ENCODE measurements at regions not wholly inside any gene's neighbourhood (a gene's known extent, or its start where the extent isn't known, plus 50 kb on each side); places are given as distances from the start of the nearest gene placed in this dataset.

GRCh38 chr3:84074767-84075166, 884.0 kb upstream of the CADM2 start:
- no peak for DNase-seq

- no peak for DNase-seq
Measured at GRCh38 chr3:84077479-84077878, 881.3 kb upstream of the CADM2 start.

- DNase-seq, result no peak
Measured at GRCh38 chr3:84082726-84083125, 876.1 kb upstream of the CADM2 start.

- DNase-seq, result no peak
Measured at GRCh38 chr3:84092907-84093306, 865.9 kb upstream of the CADM2 start.

- no peak for DNase-seq
Measured at GRCh38 chr3:84096188-84096587, 862.6 kb upstream of the CADM2 start.

- DNase-seq, result no peak
Measured at GRCh38 chr3:84100861-84101260, 857.9 kb upstream of the CADM2 start.

- no peak for DNase-seq
Measured at GRCh38 chr3:84108442-84108971, 850.3 kb upstream of the CADM2 start.

GRCh38 chr3:84109911-84110310, 848.9 kb upstream of the CADM2 start:
- DNase-seq, result no peak

- DNase-seq, result no peak
Measured at GRCh38 chr3:84110787-84111186, 848.0 kb upstream of the CADM2 start.

- DNase-seq, result no peak
Measured at GRCh38 chr3:84125201-84125721, 833.5 kb upstream of the CADM2 start.

- no peak for DNase-seq
Measured at GRCh38 chr3:84125760-84126159, 833.0 kb upstream of the CADM2 start.

- DNase-seq, result no peak
Measured at GRCh38 chr3:84126160-84126559, 832.6 kb upstream of the CADM2 start.

- DNase-seq, result no peak
Measured at GRCh38 chr3:84128024-84128423, 830.8 kb upstream of the CADM2 start.

- DNase-seq, result no peak
Measured at GRCh38 chr3:84136425-84136824, 822.4 kb upstream of the CADM2 start.

GRCh38 chr3:84140631-84141030, 818.2 kb upstream of the CADM2 start:
- DNase-seq, result peak; percentile 26

- no peak for DNase-seq
Measured at GRCh38 chr3:84141571-84141970, 817.2 kb upstream of the CADM2 start.

GRCh38 chr3:84165328-84165727, 793.5 kb upstream of the CADM2 start:
- DNase-seq, result no peak

GRCh38 chr3:84175449-84175848, 783.3 kb upstream of the CADM2 start:
- no peak for DNase-seq

GRCh38 chr3:84184937-84185336, 773.9 kb upstream of the CADM2 start:
- DNase-seq, result no peak

GRCh38 chr3:84194029-84194428, 764.8 kb upstream of the CADM2 start:
- no peak for DNase-seq

- DNase-seq, result no peak
Measured at GRCh38 chr3:84209474-84209873, 749.3 kb upstream of the CADM2 start.

- DNase-seq, result no peak
Measured at GRCh38 chr3:84223512-84223911, 735.3 kb upstream of the CADM2 start.

- no peak for DNase-seq
Measured at GRCh38 chr3:84224262-84224661, 734.5 kb upstream of the CADM2 start.

- no peak for DNase-seq
Measured at GRCh38 chr3:84236261-84236660, 722.5 kb upstream of the CADM2 start.

- DNase-seq, result peak; percentile 15
Measured at GRCh38 chr3:84245789-84246188, 713.0 kb upstream of the CADM2 start.

Data from hindlimb muscle (tissue), 1 donor.